ENCODE measurements at regions not wholly inside any gene's neighbourhood (a gene's known extent, or its start where the extent isn't known, plus 50 kb on each side); places are given as distances from the start of the nearest gene placed in this dataset.

- no peak for TF ChIP-seq CTCF (conservative IDR thresholded peaks at IDR 0.05; ENCODE audit: low read depth, low read length)
- no peak for DNase-seq (ENCODE audit: low read depth)
- no peak overlapping the region for H3K4me3 ChIP-seq (ENCODE audit: low read depth, low read length)
These were observed 187.6 kb downstream of the CD83 start for GRCh38 chr6:14305131-14305530.

- H3K4me3 ChIP-seq (ENCODE audit: low read depth, low read length), result no peak overlapping the region
- DNase-seq (ENCODE audit: low read depth), result no peak
- TF ChIP-seq CTCF (conservative IDR thresholded peaks at IDR 0.05; ENCODE audit: low read depth, low read length), result no peak
These were observed 188.1 kb downstream of the CD83 start for GRCh38 chr6:14305624-14306023.

GRCh38 chr6:14306151-14306906, 188.8 kb downstream of the CD83 start:
- DNase-seq (ENCODE audit: low read depth), result no peak
- H3K4me3 ChIP-seq (ENCODE audit: low read depth, low read length), result no peak overlapping the region
- no peak for TF ChIP-seq CTCF (conservative IDR thresholded peaks at IDR 0.05; ENCODE audit: low read depth, low read length)

- TF ChIP-seq CTCF (conservative IDR thresholded peaks at IDR 0.05; ENCODE audit: low read depth, low read length), result no peak
- no peak overlapping the region for H3K4me3 ChIP-seq (ENCODE audit: low read depth, low read length)
- no peak for DNase-seq (ENCODE audit: low read depth)
These were observed 191.9 kb downstream of the CD83 start for GRCh38 chr6:14309516-14309915.

GRCh38 chr6:14309951-14310445, 192.4 kb downstream of the CD83 start:
- H3K4me3 ChIP-seq (ENCODE audit: low read depth, low read length), result no peak overlapping the region
- no peak for DNase-seq (ENCODE audit: low read depth)
- no peak for TF ChIP-seq CTCF (conservative IDR thresholded peaks at IDR 0.05; ENCODE audit: low read depth, low read length)

- DNase-seq (ENCODE audit: low read depth), result peak; percentile 83
- no peak for TF ChIP-seq CTCF (conservative IDR thresholded peaks at IDR 0.05; ENCODE audit: low read depth, low read length)
- no peak overlapping the region for H3K4me3 ChIP-seq (ENCODE audit: low read depth, low read length)
These were observed 193.4 kb downstream of the CD83 start for GRCh38 chr6:14310960-14311359.

- no peak for DNase-seq (ENCODE audit: low read depth)
- TF ChIP-seq CTCF (conservative IDR thresholded peaks at IDR 0.05; ENCODE audit: low read depth, low read length), result no peak
- H3K4me3 ChIP-seq (ENCODE audit: low read depth, low read length), result no peak overlapping the region
These were observed 195.0 kb downstream of the CD83 start for GRCh38 chr6:14312587-14312986.

All from epithelial cell of proximal tubule (primary cell).